ENCODE measurements at regions not wholly inside any gene's neighbourhood (a gene's known extent, or its start where the extent isn't known, plus 50 kb on each side); places are given as distances from the start of the nearest gene placed in this dataset.
"Not testable (repeated sequence)": the region's sequence is repeated elsewhere in the genome, so short reads cannot be mapped to it uniquely, and the experiment has no call there.

- H3K27ac ChIP-seq (ENCODE audit: low read depth, low read length), result peak overlapping the region; percentile 39; the same call in 1 of the 2 replicates
- H3K79me2 ChIP-seq (ENCODE audit: control insufficient read depth, insufficient read depth, low read length, unreplicated experiment), result no peaks in the 10 kb centered on the region
- no peak overlapping the region for H3K4me3 ChIP-seq (ENCODE audit: low read depth, low read length)
- H3K27me3 ChIP-seq (ENCODE audit: insufficient read depth, low read length), result no peaks in the 10 kb centered on the region
- no peaks in the 10 kb centered on the region for H3K4me1 ChIP-seq (ENCODE audit: control insufficient read depth, insufficient read depth, low read length, unreplicated experiment)
- H2AFZ ChIP-seq (ENCODE audit: low read length, unreplicated experiment), result no peak overlapping the region
- H3K36me3 ChIP-seq (ENCODE audit: insufficient read depth, low read length), result no peaks in the 10 kb centered on the region
These were observed 187.8 kb downstream of the ETV1 start for GRCh38 chr7:13801669-13802068.

DNA sequence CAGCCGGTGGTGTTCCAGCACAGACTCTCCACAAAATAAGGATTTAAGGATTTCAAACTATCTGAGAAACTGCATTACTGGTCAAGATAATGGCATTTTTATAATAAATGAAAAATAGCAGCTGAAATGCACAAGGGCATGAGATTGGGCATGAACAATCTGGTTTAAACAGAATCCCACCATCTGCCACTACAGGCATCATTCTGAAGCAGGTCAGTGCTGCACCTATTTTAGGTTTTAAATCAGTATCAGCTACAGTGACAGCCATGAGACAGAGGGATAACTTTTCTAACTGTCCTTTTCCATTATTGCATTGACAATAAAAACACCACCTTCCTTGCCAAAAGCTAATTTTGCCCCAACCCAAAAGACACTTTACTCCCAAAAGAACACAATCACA is 186.8 kb downstream of the ETV1 start:
- Histone ChIP-seq H3K4me1 (ENCODE audit: control insufficient read depth, insufficient read depth, low read length, unreplicated experiment) (no peaks in the 10 kb centered on the region), H3K36me3 (ENCODE audit: insufficient read depth, low read length) (no peaks in the 10 kb centered on the region), H2AFZ (ENCODE audit: low read length, unreplicated experiment) (no peak overlapping the region), H3K27me3 (ENCODE audit: insufficient read depth, low read length) (no peaks in the 10 kb centered on the region), H3K4me3 (ENCODE audit: low read depth, low read length) (no peak overlapping the region), H3K79me2 (ENCODE audit: control insufficient read depth, insufficient read depth, low read length, unreplicated experiment) (no peaks in the 10 kb centered on the region), H3K27ac (ENCODE audit: low read depth, low read length) (no peak overlapping the region)

DNA sequence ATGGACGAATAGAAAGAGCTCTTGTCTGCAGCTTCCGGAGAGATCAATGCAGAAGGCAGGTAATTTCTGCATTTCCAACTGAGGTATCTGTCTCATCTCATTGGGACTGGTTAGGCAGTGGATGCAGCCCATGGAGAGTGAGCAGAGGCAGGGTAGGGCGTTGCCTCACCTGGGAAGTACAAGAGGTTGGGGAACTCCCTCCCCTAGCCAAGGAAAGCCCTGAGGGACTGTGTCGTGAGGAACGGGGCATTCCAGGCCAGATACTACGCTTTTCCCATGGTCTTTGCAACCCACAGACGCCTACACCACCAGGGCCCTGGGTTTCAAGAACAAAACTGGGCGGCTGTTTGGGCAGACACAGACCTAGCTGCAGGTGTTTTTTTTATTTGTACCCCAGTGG is 186.3 kb downstream of the ETV1 start:
- Histone ChIP-seq H3K27me3 (ENCODE audit: insufficient read depth, low read length) (no peaks in the 10 kb centered on the region), H3K4me1 (ENCODE audit: control insufficient read depth, insufficient read depth, low read length, unreplicated experiment) (no peaks in the 10 kb centered on the region), H3K4me3 (ENCODE audit: low read depth, low read length) (no peak overlapping the region), H3K27ac (ENCODE audit: low read depth, low read length) (no peak overlapping the region), H3K79me2 (ENCODE audit: control insufficient read depth, insufficient read depth, low read length, unreplicated experiment) (no peaks in the 10 kb centered on the region), H3K36me3 (ENCODE audit: insufficient read depth, low read length) (no peaks in the 10 kb centered on the region), H2AFZ (ENCODE audit: low read length, unreplicated experiment) (no peak overlapping the region)

DNA sequence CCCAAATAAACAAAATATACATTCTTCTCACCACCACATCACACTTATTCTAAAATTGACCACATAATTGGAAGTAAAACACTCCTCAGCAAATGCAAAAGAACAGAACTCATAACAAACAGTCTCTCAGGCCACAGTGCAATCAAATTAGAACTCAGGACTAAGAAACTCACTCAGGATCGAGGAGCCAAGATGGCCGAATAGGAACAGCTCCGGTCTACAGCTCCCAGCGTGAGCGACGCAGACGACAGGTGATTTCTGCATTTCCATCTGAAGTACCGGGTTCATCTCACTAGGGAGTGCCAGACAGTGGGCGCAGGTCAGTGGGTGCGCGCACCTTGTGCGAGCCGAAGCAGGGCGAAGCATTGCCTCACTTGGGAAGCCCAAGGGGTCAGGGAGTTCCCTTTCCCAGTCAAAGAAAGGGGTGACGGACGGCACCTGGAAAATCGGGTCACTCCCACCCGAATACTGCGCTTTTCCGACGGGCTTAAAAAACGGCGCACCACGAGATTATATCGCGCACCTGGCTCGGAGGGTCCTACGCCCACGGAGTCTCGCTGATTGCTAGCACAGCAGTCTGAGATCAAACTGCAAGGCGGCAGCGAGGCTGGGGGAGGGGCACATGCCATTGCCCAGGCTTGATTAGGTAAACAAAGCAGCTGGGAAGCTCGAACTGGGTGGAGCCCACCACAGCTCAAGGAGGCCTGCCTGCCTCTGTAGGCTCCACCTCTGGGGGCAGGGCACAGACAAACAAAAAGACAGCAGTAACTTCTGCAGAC is 183.2 kb downstream of the ETV1 start:
- H3K27me3 ChIP-seq (ENCODE audit: insufficient read depth, low read length); H3K79me2 ChIP-seq (ENCODE audit: control insufficient read depth, insufficient read depth, low read length, unreplicated experiment); H3K4me3 ChIP-seq (ENCODE audit: low read depth, low read length); H2AFZ ChIP-seq (ENCODE audit: low read length, unreplicated experiment); H3K27ac ChIP-seq (ENCODE audit: low read depth, low read length); H3K4me1 ChIP-seq (ENCODE audit: control insufficient read depth, insufficient read depth, low read length, unreplicated experiment); H3K36me3 ChIP-seq (ENCODE audit: insufficient read depth, low read length): not testable (repeated sequence)

DNA sequence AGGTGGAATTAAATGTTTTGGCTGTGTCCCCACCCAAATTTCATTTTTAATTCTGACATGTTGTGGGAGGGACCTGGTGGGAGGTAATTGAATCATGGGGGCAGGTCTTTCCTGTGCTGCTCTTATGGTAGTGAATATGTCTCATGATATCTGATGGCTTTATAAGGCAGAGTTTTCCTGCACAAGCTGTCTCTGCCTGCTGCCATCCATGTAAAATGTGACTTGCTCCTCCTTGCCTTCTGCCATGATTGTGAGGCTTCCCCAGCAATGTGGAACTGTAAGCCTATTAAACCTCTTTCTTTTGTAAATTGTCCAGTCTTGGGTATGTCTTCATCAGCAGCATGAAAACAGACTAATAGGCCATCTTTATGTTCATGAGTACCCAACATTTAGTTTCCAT is 172.2 kb downstream of the ETV1 start:
- H3K4me3 ChIP-seq (ENCODE audit: low read depth, low read length); H3K27ac ChIP-seq (ENCODE audit: low read depth, low read length); H2AFZ ChIP-seq (ENCODE audit: low read length, unreplicated experiment); H3K36me3 ChIP-seq (ENCODE audit: insufficient read depth, low read length); H3K79me2 ChIP-seq (ENCODE audit: control insufficient read depth, insufficient read depth, low read length, unreplicated experiment); H3K27me3 ChIP-seq (ENCODE audit: insufficient read depth, low read length); H3K4me1 ChIP-seq (ENCODE audit: control insufficient read depth, insufficient read depth, low read length, unreplicated experiment): not testable (repeated sequence)

- Histone ChIP-seq H3K36me3 (ENCODE audit: insufficient read depth, low read length) (no peaks in the 10 kb centered on the region), H3K4me1 (ENCODE audit: control insufficient read depth, insufficient read depth, low read length, unreplicated experiment) (no peaks in the 10 kb centered on the region), H2AFZ (ENCODE audit: low read length, unreplicated experiment) (no peak overlapping the region), H3K79me2 (ENCODE audit: control insufficient read depth, insufficient read depth, low read length, unreplicated experiment) (no peaks in the 10 kb centered on the region), H3K4me3 (ENCODE audit: low read depth, low read length) (no peak overlapping the region), H3K27me3 (ENCODE audit: insufficient read depth, low read length) (no peaks in the 10 kb centered on the region), H3K27ac (ENCODE audit: low read depth, low read length) (no peak overlapping the region)
These were observed 168.2 kb downstream of the ETV1 start for GRCh38 chr7:13821152-13821787.

- no peak overlapping the region for H2AFZ ChIP-seq (ENCODE audit: low read length, unreplicated experiment)
- no peaks in the 10 kb centered on the region for H3K79me2 ChIP-seq (ENCODE audit: control insufficient read depth, insufficient read depth, low read length, unreplicated experiment)
- H3K27me3 ChIP-seq (ENCODE audit: insufficient read depth, low read length), result no peaks in the 10 kb centered on the region
- H3K36me3 ChIP-seq (ENCODE audit: insufficient read depth, low read length), result no peaks in the 10 kb centered on the region
- no peak overlapping the region for H3K4me3 ChIP-seq (ENCODE audit: low read depth, low read length)
- H3K4me1 ChIP-seq (ENCODE audit: control insufficient read depth, insufficient read depth, low read length, unreplicated experiment), result peaks cover 6% of the 10 kb centered on the region
- no peak overlapping the region for H3K27ac ChIP-seq (ENCODE audit: low read depth, low read length)
These were observed 166.8 kb downstream of the ETV1 start for GRCh38 chr7:13822678-13823077.

GRCh38 chr7:13826752-13827151 is 162.7 kb downstream of the ETV1 start:
- peak overlapping the region; percentile 32 for H2AFZ ChIP-seq (ENCODE audit: low read length, unreplicated experiment)
- no peaks in the 10 kb centered on the region for H3K36me3 ChIP-seq (ENCODE audit: insufficient read depth, low read length)
- H3K4me3 ChIP-seq (ENCODE audit: low read depth, low read length), result no peak overlapping the region
- no peaks in the 10 kb centered on the region for H3K79me2 ChIP-seq (ENCODE audit: control insufficient read depth, insufficient read depth, low read length, unreplicated experiment)
- peak overlapping the region; percentile 19 for H3K27ac ChIP-seq (ENCODE audit: low read depth, low read length)
- H3K27me3 ChIP-seq (ENCODE audit: insufficient read depth, low read length), result no peaks in the 10 kb centered on the region
- peaks cover 28% of the 10 kb centered on the region for H3K4me1 ChIP-seq (ENCODE audit: control insufficient read depth, insufficient read depth, low read length, unreplicated experiment)

DNA sequence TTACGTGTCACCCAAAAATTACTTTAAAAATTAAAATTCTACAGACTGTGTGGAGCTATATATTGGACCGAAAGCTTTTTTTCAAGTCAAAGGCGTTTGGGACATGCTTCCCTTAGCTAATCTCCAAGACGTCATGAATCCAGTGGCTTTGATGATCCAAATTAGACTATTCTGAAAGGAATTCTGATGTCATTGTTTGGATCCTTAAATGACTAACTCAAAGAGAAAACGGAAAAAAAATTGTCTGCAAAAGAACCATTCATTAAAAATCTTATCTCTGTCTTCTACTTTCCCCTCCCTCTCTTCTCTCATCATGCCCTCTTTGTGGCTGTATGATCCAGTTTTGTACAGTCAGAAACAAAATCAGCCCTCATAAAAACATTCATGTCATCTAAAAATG is 161.8 kb downstream of the ETV1 start:
- Histone ChIP-seq H3K79me2 (ENCODE audit: control insufficient read depth, insufficient read depth, low read length, unreplicated experiment) (no peaks in the 10 kb centered on the region), H3K36me3 (ENCODE audit: insufficient read depth, low read length) (no peaks in the 10 kb centered on the region), H3K27me3 (ENCODE audit: insufficient read depth, low read length) (no peaks in the 10 kb centered on the region), H3K27ac (ENCODE audit: low read depth, low read length) (no peak overlapping the region), H2AFZ (ENCODE audit: low read length, unreplicated experiment) (no peak overlapping the region), H3K4me3 (ENCODE audit: low read depth, low read length) (no peak overlapping the region), H3K4me1 (ENCODE audit: control insufficient read depth, insufficient read depth, low read length, unreplicated experiment) (peaks cover 34% of the 10 kb centered on the region)

DNA sequence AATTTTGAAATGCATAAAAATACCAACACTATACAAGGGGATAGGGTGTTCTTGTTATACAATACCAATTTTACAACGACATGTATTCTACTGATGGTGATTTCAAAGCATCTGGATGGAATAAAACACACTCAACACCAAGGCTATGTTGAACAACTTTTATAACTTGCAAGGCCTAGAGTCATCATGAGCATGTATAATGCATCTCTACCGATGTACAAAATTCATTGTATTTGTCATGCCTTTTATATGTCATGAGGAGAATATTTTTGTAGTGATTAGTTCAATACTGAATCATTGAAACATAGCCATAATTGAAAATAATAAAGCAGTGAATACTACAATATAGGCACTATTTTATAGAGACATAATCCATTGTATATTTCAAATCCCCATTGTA is 160.2 kb downstream of the ETV1 start:
- Histone ChIP-seq H2AFZ (ENCODE audit: low read length, unreplicated experiment) (no peak overlapping the region), H3K4me3 (ENCODE audit: low read depth, low read length) (no peak overlapping the region), H3K4me1 (ENCODE audit: control insufficient read depth, insufficient read depth, low read length, unreplicated experiment) (peaks cover 34% of the 10 kb centered on the region), H3K79me2 (ENCODE audit: control insufficient read depth, insufficient read depth, low read length, unreplicated experiment) (no peaks in the 10 kb centered on the region), H3K36me3 (ENCODE audit: insufficient read depth, low read length) (no peaks in the 10 kb centered on the region), H3K27me3 (ENCODE audit: insufficient read depth, low read length) (no peaks in the 10 kb centered on the region), H3K27ac (ENCODE audit: low read depth, low read length) (peak overlapping the region; percentile 87)
